Lung (tissue), 11 donors: ENCODE measurements at regions not wholly inside any gene's neighbourhood (a gene's known extent, or its start where the extent isn't known, plus 50 kb on each side); places are given as distances from the start of the nearest gene placed in this dataset.

ENCODE experiments used
- ATAC-seq: fragments of 200-7000 bp; cut with Tn5 transposase; one replicate; pipeline ENCODE4 v1.9.1; 2020; ENCODE audit warnings: moderate number of reproducible peaks; ENCODE audit not compliant: insufficient read depth, low FRiP score
- DNase-seq, 3 donors: peaks; one replicate each; pipeline ENCODE4 v3.0.0-alpha.2; 2013 to 2017
- H3K27ac ChIP-seq, 2 donors: one replicate each; pipeline ENCODE4 v1.5.1; 2013; ENCODE audit warnings: mild to moderate bottlenecking in 2 of 2, moderate library complexity in 2 of 2, control low read depth in 1 of 2, inconsistent platforms in 1 of 2, low read depth in 1 of 2, low read length in 1 of 2
- H3K27me3 ChIP-seq, 3 donors: one replicate each; pipeline ENCODE4 v1.5.1; 2013; ENCODE audit warnings: low read length in 2 of 3; ENCODE audit not compliant: control insufficient read depth in 3 of 3, insufficient read depth in 3 of 3
- H3K36me3 ChIP-seq, 4 donors: one replicate each; pipeline ENCODE4 v1.5.1; 2013; ENCODE audit warnings: low read length in 4 of 4, mild to moderate bottlenecking in 1 of 4, moderate library complexity in 1 of 4; ENCODE audit not compliant: control insufficient read depth in 4 of 4, insufficient read depth in 4 of 4
- H3K4me1 ChIP-seq, 5 donors: one replicate each; pipeline ENCODE4 v1.5.1; 2013; ENCODE audit warnings: low read length in 5 of 5, mild to moderate bottlenecking in 2 of 5, moderate library complexity in 1 of 5; ENCODE audit not compliant: control insufficient read depth in 5 of 5, insufficient read depth in 5 of 5
- H3K4me3 ChIP-seq: one replicate; pipeline ENCODE4 v1.5.1; 2013; ENCODE audit warnings: mild to moderate bottlenecking, control low read depth, moderate library complexity
- H3K9ac ChIP-seq, 2 donors: one replicate each; pipeline ENCODE4 v1.5.1; 2013; ENCODE audit warnings: low read length in 2 of 2, control low read depth in 1 of 2; ENCODE audit not compliant: insufficient read depth in 1 of 2
- H3K9me3 ChIP-seq, 4 donors: one replicate each; pipeline ENCODE4 v1.5.1; 2013; ENCODE audit warnings: low read length in 3 of 4, mild to moderate bottlenecking in 1 of 4, moderate library complexity in 1 of 4; ENCODE audit not compliant: control insufficient read depth in 4 of 4, insufficient read depth in 3 of 4
- CTCF ChIP-seq: IDR thresholded peaks from 2 replicates; pipeline ENCODE4 v1.5.1; 2012; ENCODE audit warnings: mild to moderate bottlenecking; ENCODE audit errors: control extremely low read depth, extremely low read depth
- WGBS, 2 donors: extraction: QIAGEN DNeasy Blood & Tissue Kit; methylation state at CpG; one replicate each; pipeline ENCODE4 v1.1.7; 2013; 5-methylcytosine and 5-hydroxymethylcytosine counted together
- donor health status: control.
- donor health status: control.
- donor health status: Bipolar disorder and iron deficiency.
- donor health status: healthy.
- donor health status: DM: yes; HTN: yes; CAD: no.

- ATAC-seq (no peak), DNase-seq (no peak)
- H3K27me3 ChIP-seq: no peaks in the 10 kb centered on the region
- no peaks in the 10 kb centered on the region for H3K36me3 ChIP-seq
- no peak overlapping the region for H3K27ac ChIP-seq
- H3K9ac ChIP-seq: no peak overlapping the region
- no peak for TF ChIP-seq CTCF
- H3K9me3 ChIP-seq: no peaks in the 10 kb centered on the region
- H3K4me3 ChIP-seq: no peak overlapping the region
- 71 to 88% methylated on average over 2 of the region's 2 CpGs for WGBS, 2 donors
- H3K4me1 ChIP-seq: no peaks in the 10 kb centered on the region
Measured at GRCh38 chr10:57925045-57925444, 342.6 kb downstream of the IPMK start.

- Histone ChIP-seq H3K9ac (no peak overlapping the region), H3K4me1 (no peaks in the 10 kb centered on the region), H3K27me3 (no peaks in the 10 kb centered on the region), H3K27ac (no peak overlapping the region), H3K36me3 (no peaks in the 10 kb centered on the region), H3K4me3 (no peak overlapping the region), H3K9me3 (no peaks in the 10 kb centered on the region)
- DNase-seq (no peak), ATAC-seq (no peak)
- no peak for TF ChIP-seq CTCF
Measured at GRCh38 chr10:57921140-57921539, 346.6 kb downstream of the IPMK start.

GRCh38 chr10:57919864-57920263 lies 347.8 kb downstream of the IPMK start:
- Histone ChIP-seq H3K9me3 (no peaks in the 10 kb centered on the region), H3K27me3 (no peaks in the 10 kb centered on the region), H3K4me3 (no peak overlapping the region), H3K4me1 (no peaks in the 10 kb centered on the region), H3K9ac (no peak overlapping the region), H3K36me3 (no peaks in the 10 kb centered on the region), H3K27ac (no peak overlapping the region)
- DNase-seq: no peak
- 82 to 89% methylated on average over 1 of the region's 1 CpG for WGBS, 2 donors
- TF ChIP-seq CTCF: no peak
- ATAC-seq: no peak

- Histone ChIP-seq H3K27me3 (no peaks in the 10 kb centered on the region), H3K9me3 (no peaks in the 10 kb centered on the region), H3K4me1 (no peaks in the 10 kb centered on the region), H3K27ac (no peak overlapping the region), H3K36me3 (no peaks in the 10 kb centered on the region), H3K9ac (no peak overlapping the region), H3K4me3 (no peak overlapping the region)
- ATAC-seq: no peak
- no peak for TF ChIP-seq CTCF
- no peak for DNase-seq
Measured at GRCh38 chr10:57917019-57917418, 350.7 kb downstream of the IPMK start.
